ENCODE measurements at regions not wholly inside any gene's neighbourhood (a gene's known extent, or its start where the extent isn't known, plus 50 kb on each side); places are given as distances from the start of the nearest gene placed in this dataset.

DNA sequence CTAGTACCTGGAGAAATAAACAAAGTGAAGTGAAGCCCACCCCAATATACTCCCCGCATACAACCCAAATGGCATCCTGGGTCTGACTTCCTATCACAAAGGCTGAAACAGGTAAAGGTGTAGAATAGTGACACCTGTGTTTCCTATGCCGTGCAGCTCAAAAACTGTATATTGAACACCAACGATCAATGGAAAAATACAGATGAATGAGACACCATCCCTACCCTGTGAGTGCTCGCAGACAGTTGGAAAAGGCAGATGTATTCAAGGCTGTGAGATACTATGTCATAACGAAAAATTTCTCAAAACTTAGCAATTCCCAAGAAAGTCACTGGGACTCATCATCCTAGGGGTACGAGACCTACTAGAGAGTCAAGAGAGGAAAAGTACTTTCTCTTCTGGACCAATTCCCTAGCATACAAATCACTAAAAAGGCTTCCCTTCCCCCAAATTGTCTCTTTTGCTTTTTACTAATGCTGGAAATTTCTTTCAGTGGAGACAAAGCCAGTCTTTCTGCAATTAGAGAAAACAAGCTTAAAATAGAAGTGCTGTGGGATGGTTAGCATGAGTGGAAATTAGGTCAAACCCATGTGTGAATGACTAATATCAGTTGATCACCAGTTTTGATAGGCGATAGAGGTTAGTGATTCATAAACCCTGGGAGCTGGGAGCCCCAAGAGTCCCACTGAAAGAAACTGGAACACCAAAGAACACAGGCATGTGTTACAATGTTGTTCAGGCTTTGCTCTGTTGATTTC lies 249.7 kb downstream of the SPTSSA start:
- Histone ChIP-seq H3K9me3 (ENCODE audit: control insufficient read depth in 1 of 2, low read length in 2 of 2) (no peaks in the 10 kb centered on the region), H3K36me3 (ENCODE audit: control insufficient read depth in 1 of 2, insufficient read depth in 2 of 2, low read length in 2 of 2) (no peaks in the 10 kb centered on the region), H3K4me3 (ENCODE audit: low read depth in 1 of 2, low read length in 2 of 2) (no peak overlapping the region), H3K27ac (ENCODE audit: low read length) (no peak overlapping the region), H3K4me1 (ENCODE audit: control insufficient read depth in 1 of 2, insufficient read depth in 2 of 2, low read length in 2 of 2) (no peaks in the 10 kb centered on the region), H3K27me3 (ENCODE audit: low read depth, low read length) (no peaks in the 10 kb centered on the region)

DNA sequence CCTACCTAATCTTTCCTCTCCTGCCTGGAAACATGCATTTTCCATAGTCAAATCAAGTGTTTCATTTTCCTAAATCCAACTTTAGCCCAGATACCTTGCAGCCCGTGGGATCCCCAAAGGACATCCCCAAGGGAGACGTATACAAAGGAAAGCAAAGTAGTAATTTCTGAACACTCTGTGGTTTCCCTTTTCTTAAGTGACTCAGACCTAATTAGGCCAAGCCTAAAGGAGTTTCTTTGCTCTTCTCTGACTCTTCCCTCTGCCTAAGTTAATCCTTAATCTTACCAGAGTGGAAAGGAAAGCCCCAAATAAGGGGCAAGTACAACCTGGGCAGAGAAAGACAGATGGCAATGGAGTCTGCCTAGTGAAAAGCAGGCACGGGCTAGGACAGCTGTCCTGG lies 250.3 kb downstream of the SPTSSA start:
- H3K27me3 ChIP-seq (ENCODE audit: low read depth, low read length) = no peaks in the 10 kb centered on the region
- no peak overlapping the region for H3K27ac ChIP-seq (ENCODE audit: low read length)
- H3K36me3 ChIP-seq (ENCODE audit: control insufficient read depth in 1 of 2, insufficient read depth in 2 of 2, low read length in 2 of 2) = no peaks in the 10 kb centered on the region
- no peaks in the 10 kb centered on the region for H3K4me1 ChIP-seq (ENCODE audit: control insufficient read depth in 1 of 2, insufficient read depth in 2 of 2, low read length in 2 of 2)
- no peaks in the 10 kb centered on the region for H3K9me3 ChIP-seq (ENCODE audit: control insufficient read depth in 1 of 2, low read length in 2 of 2)
- H3K4me3 ChIP-seq (ENCODE audit: low read depth in 1 of 2, low read length in 2 of 2) = no peak overlapping the region

DNA sequence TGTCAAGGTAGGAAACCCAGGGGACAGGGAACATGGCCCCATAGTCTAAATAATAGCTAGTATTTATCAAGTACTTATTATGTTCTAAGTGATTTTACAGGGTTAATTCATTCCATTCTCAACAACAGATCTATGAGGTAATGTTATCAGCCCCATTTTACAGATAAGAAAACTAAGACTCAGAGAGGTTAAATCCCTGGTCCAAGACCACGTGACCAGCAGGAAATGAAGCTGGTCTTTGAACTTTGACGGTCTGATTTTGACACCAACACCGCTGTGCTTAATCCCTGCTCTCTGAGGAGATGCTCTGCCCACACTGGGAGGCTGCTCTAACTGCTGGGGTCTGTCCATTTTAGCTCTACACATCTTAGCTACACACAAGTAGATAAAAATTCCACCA lies 253.5 kb downstream of the SPTSSA start:
- no peaks in the 10 kb centered on the region for H3K27me3 ChIP-seq (ENCODE audit: low read depth, low read length)

DNA sequence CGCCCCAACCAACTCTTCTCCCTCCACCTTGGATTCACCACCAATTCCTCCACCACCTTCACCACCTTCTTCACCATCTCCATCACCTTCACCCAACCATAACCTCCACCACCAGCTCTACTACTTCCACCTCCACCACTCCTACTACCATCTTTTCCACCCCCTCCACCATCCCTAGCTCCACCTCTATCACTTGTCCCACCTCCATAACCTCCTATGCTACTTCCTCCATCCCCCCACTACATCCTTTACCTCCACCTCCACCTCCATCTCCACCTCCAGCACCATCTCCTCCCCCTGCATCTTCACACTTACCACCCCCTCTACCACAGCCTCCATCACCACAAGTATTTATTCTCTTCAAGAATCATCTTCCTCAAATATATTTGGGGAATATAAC lies 254.9 kb upstream of the EGLN3 start:
- H3K9me3 ChIP-seq (ENCODE audit: control insufficient read depth in 1 of 2, low read length in 2 of 2) = no peaks in the 10 kb centered on the region
- H3K27ac ChIP-seq (ENCODE audit: low read length) = no peak overlapping the region
- H3K27me3 ChIP-seq (ENCODE audit: low read depth, low read length) = no peaks in the 10 kb centered on the region
- H3K4me1 ChIP-seq (ENCODE audit: control insufficient read depth in 1 of 2, insufficient read depth in 2 of 2, low read length in 2 of 2) = no peaks in the 10 kb centered on the region
- no peaks in the 10 kb centered on the region for H3K36me3 ChIP-seq (ENCODE audit: control insufficient read depth in 1 of 2, insufficient read depth in 2 of 2, low read length in 2 of 2)
- no peak overlapping the region for H3K4me3 ChIP-seq (ENCODE audit: low read depth in 1 of 2, low read length in 2 of 2)

More for the DNA sequence above, 253.5 kb downstream of the SPTSSA start:
- Histone ChIP-seq H3K27ac (ENCODE audit: low read length) (no peak overlapping the region), H3K9me3 (ENCODE audit: control insufficient read depth in 1 of 2, low read length in 2 of 2) (no peaks in the 10 kb centered on the region), H3K4me3 (ENCODE audit: low read depth in 1 of 2, low read length in 2 of 2) (no peak overlapping the region), H3K36me3 (ENCODE audit: control insufficient read depth in 1 of 2, insufficient read depth in 2 of 2, low read length in 2 of 2) (no peaks in the 10 kb centered on the region), H3K4me1 (ENCODE audit: control insufficient read depth in 1 of 2, insufficient read depth in 2 of 2, low read length in 2 of 2) (no peaks in the 10 kb centered on the region)

DNA sequence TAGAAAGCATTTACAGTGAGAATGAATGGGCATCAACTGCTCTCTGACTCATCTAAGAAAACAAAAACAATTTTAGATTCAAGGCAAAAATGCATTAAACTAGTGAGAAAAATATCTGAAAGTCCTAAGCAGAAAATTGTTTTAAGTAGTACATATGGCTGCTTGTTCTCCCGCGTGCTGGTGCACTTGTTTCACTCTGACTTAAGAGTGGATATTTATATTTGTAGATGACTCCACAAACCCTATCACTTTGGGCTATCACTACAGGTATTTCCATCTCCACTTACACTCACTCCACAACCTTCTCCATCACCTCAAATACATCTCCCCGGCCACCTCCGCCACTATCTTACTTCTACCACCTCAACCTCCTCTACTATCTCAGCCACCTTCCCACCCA lies 253.9 kb upstream of the EGLN3 start:
- H3K4me1 ChIP-seq (ENCODE audit: control insufficient read depth in 1 of 2, insufficient read depth in 2 of 2, low read length in 2 of 2) = no peaks in the 10 kb centered on the region
- no peak overlapping the region for H3K27ac ChIP-seq (ENCODE audit: low read length)
- no peaks in the 10 kb centered on the region for H3K9me3 ChIP-seq (ENCODE audit: control insufficient read depth in 1 of 2, low read length in 2 of 2)
- H3K4me3 ChIP-seq (ENCODE audit: low read depth in 1 of 2, low read length in 2 of 2) = no peak overlapping the region
- no peaks in the 10 kb centered on the region for H3K36me3 ChIP-seq (ENCODE audit: control insufficient read depth in 1 of 2, insufficient read depth in 2 of 2, low read length in 2 of 2)
- no peaks in the 10 kb centered on the region for H3K27me3 ChIP-seq (ENCODE audit: low read depth, low read length)

DNA sequence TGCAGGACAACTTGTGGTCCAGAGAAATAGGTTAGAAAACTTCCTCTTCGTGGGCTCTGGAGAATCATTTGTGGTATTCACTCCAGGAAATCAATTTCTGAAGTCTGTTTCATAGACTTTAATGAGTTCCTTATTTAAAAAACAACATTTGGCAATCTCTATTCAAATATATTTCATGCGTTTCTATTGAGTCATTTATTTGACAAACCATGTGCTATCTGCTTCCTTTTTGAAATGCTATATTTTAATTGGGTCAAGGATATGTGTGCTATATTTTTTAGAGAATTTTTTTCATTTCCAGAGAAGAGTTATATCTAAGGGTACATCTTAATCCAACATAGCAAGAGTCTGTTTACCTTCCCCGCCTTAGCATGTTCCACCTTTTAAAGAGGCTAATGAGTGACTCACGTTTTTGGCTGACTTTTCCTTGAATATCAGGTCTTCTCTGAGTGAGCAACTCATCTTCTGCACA lies 252.4 kb upstream of the EGLN3 start:
- H3K27me3 ChIP-seq (ENCODE audit: low read depth, low read length) = no peaks in the 10 kb centered on the region
- H3K4me3 ChIP-seq (ENCODE audit: low read depth in 1 of 2, low read length in 2 of 2) = no peak overlapping the region
- no peaks in the 10 kb centered on the region for H3K4me1 ChIP-seq (ENCODE audit: control insufficient read depth in 1 of 2, insufficient read depth in 2 of 2, low read length in 2 of 2)
- H3K9me3 ChIP-seq (ENCODE audit: control insufficient read depth in 1 of 2, low read length in 2 of 2) = no peaks in the 10 kb centered on the region
- no peaks in the 10 kb centered on the region for H3K36me3 ChIP-seq (ENCODE audit: control insufficient read depth in 1 of 2, insufficient read depth in 2 of 2, low read length in 2 of 2)
- no peak overlapping the region for H3K27ac ChIP-seq (ENCODE audit: low read length)

DNA sequence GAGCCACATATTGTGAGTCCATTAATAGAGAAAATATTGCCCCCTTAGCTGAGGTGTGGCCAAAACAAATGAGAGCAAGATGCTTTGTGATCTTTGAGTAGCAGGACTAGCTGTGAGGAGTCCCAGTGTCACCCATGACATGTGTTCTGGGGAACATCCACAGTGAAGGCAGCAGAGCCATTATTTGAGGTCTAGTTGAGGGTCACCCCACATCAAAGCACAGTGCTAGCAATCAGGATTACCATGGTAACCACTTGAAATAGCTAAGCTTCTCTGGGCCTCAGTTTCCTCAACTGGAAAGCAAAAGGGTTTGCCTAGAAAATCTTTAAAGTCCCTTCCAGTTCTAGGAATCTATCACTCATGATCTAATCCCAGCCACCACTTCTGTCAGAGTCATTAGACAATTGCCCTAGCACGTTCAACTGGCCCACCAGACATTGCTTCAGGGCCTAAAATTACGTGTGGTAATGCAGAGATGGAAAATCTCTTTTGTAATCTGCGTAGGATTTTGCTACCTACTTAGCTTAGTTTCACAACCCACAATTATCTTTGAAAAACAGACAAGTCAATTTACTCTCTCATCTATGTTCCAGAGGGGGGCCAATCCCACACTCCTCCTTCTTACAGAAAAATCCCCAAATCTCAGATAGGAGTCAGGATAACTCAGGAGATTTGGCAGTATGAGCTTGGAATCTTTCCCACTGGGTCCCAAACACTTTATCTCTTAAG lies 251.2 kb upstream of the EGLN3 start:
- H3K4me3 ChIP-seq (ENCODE audit: low read depth in 1 of 2, low read length in 2 of 2) = no peak overlapping the region
- no peaks in the 10 kb centered on the region for H3K27me3 ChIP-seq (ENCODE audit: low read depth, low read length)
- H3K27ac ChIP-seq (ENCODE audit: low read length) = no peak overlapping the region

DNA sequence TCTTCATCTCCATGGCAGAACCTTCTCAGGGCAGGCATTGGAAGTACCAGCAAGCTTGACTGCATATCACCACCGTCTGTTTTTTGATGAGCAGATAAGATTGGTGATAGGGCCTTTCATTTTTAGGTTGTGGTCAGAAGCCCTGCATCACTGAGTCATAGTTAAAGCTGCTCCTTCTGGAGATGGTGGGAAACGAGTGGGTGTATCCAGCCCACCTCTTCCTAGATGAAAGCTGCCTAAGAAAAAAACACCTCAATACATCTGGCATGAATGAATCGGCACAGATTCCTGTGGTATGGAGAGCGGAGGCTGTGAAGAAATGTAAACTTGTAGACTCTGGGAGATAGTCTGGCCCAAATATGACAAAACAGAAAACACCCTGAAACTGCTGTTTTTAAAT lies 248.7 kb upstream of the EGLN3 start:
- H3K36me3 ChIP-seq (ENCODE audit: control insufficient read depth in 1 of 2, insufficient read depth in 2 of 2, low read length in 2 of 2) = no peaks in the 10 kb centered on the region
- no peaks in the 10 kb centered on the region for H3K9me3 ChIP-seq (ENCODE audit: control insufficient read depth in 1 of 2, low read length in 2 of 2)
- no peaks in the 10 kb centered on the region for H3K27me3 ChIP-seq (ENCODE audit: low read depth, low read length)
- no peaks in the 10 kb centered on the region for H3K4me1 ChIP-seq (ENCODE audit: control insufficient read depth in 1 of 2, insufficient read depth in 2 of 2, low read length in 2 of 2)
- H3K4me3 ChIP-seq (ENCODE audit: low read depth in 1 of 2, low read length in 2 of 2) = no peak overlapping the region
- H3K27ac ChIP-seq (ENCODE audit: low read length) = no peak overlapping the region

More for the DNA sequence above, 251.2 kb upstream of the EGLN3 start:
- Histone ChIP-seq H3K36me3 (ENCODE audit: control insufficient read depth in 1 of 2, insufficient read depth in 2 of 2, low read length in 2 of 2) (no peaks in the 10 kb centered on the region), H3K9me3 (ENCODE audit: control insufficient read depth in 1 of 2, low read length in 2 of 2) (no peaks in the 10 kb centered on the region), H3K4me1 (ENCODE audit: control insufficient read depth in 1 of 2, insufficient read depth in 2 of 2, low read length in 2 of 2) (no peaks in the 10 kb centered on the region)

DNA sequence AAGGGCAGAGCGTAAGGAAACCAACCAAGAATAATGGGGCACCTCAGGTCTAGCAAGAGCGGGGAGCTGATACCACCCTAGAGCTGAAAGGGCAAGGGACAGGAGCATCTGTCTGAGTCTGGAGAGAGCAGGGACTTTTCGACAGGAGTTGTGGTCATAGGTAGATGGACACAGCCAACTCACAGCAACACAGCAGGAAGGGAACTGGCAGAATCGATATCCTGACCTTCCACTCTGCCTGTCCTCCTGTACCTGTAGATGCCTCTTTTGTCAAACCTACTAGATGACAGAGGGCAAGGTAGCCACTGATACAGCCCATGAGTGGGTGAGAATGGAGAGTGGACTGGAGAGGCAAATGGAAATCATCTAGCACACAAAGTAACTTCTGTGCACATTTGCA lies 247.2 kb upstream of the EGLN3 start:
- H3K4me1 ChIP-seq (ENCODE audit: control insufficient read depth in 1 of 2, insufficient read depth in 2 of 2, low read length in 2 of 2) = no peaks in the 10 kb centered on the region
- H3K36me3 ChIP-seq (ENCODE audit: control insufficient read depth in 1 of 2, insufficient read depth in 2 of 2, low read length in 2 of 2) = no peaks in the 10 kb centered on the region
- H3K27ac ChIP-seq (ENCODE audit: low read length) = no peak overlapping the region
- no peaks in the 10 kb centered on the region for H3K9me3 ChIP-seq (ENCODE audit: control insufficient read depth in 1 of 2, low read length in 2 of 2)
- H3K4me3 ChIP-seq (ENCODE audit: low read depth in 1 of 2, low read length in 2 of 2) = no peak overlapping the region
- no peaks in the 10 kb centered on the region for H3K27me3 ChIP-seq (ENCODE audit: low read depth, low read length)

DNA sequence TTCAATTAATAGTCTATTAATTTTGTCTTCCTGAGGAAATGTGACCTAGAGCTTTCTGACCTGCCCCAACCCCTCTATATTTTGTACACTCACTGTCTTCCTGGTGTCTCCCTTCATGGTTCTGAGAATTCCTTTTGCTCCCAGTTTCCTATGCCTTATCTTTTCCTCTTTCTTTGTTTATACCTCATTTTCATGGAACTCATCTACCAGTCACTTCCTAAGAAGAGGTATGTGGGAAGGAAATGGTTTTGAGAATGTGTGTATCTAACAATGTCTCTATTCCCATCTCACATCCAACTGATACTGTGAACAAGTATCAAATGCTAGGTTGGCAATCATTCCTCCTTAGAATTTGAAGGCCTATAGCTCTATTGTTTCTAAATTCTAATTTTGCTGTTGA lies 245.1 kb upstream of the EGLN3 start:
- Histone ChIP-seq H3K4me3 (ENCODE audit: low read depth in 1 of 2, low read length in 2 of 2) (no peak overlapping the region), H3K36me3 (ENCODE audit: control insufficient read depth in 1 of 2, insufficient read depth in 2 of 2, low read length in 2 of 2) (no peaks in the 10 kb centered on the region), H3K27me3 (ENCODE audit: low read depth, low read length) (no peaks in the 10 kb centered on the region), H3K9me3 (ENCODE audit: control insufficient read depth in 1 of 2, low read length in 2 of 2) (no peaks in the 10 kb centered on the region), H3K4me1 (ENCODE audit: control insufficient read depth in 1 of 2, insufficient read depth in 2 of 2, low read length in 2 of 2) (no peaks in the 10 kb centered on the region), H3K27ac (ENCODE audit: low read length) (no peak overlapping the region)

DNA sequence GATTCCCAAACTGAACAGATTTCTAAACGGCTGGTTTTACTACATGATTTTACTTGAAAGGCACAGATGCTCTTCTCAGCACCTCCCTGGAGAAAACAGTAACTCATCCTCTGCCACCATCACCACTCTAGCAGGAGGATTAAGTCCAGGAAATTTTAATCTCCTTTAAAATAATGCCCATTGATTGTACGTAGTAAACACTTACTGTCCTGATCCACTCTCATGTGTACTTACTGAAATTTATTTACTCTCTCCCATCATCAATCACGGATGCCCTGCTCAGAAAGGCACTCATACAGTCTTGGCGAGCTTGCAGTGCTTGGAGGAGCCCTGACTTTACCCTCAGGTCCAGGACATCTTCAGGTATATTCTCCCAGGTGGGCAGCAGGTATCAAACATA lies 239.8 kb upstream of the EGLN3 start:
- H3K4me3 ChIP-seq (ENCODE audit: low read depth in 1 of 2, low read length in 2 of 2) = no peak overlapping the region
- H3K9me3 ChIP-seq (ENCODE audit: control insufficient read depth in 1 of 2, low read length in 2 of 2) = no peaks in the 10 kb centered on the region
- H3K36me3 ChIP-seq (ENCODE audit: control insufficient read depth in 1 of 2, insufficient read depth in 2 of 2, low read length in 2 of 2) = no peaks in the 10 kb centered on the region
- no peaks in the 10 kb centered on the region for H3K4me1 ChIP-seq (ENCODE audit: control insufficient read depth in 1 of 2, insufficient read depth in 2 of 2, low read length in 2 of 2)
- no peak overlapping the region for H3K27ac ChIP-seq (ENCODE audit: low read length)
- no peaks in the 10 kb centered on the region for H3K27me3 ChIP-seq (ENCODE audit: low read depth, low read length)

All from muscle layer of duodenum (tissue), 2 donors.